NCI-H1694 (cell line): ENCODE measurements at regions not wholly inside any gene's neighbourhood (a gene's known extent, or its start where the extent isn't known, plus 50 kb on each side); places are given as distances from the start of the nearest gene placed in this dataset.

Experiments
- DNase-seq: peaks from one replicate; lab custom pipeline; 2025; lab: John Stamatoyannopoulos, UW

- DNase-seq, result no peak
Measured at GRCh38 chr5:135662061-135662481, 83.3 kb upstream of the CXCL14 start.

DNA sequence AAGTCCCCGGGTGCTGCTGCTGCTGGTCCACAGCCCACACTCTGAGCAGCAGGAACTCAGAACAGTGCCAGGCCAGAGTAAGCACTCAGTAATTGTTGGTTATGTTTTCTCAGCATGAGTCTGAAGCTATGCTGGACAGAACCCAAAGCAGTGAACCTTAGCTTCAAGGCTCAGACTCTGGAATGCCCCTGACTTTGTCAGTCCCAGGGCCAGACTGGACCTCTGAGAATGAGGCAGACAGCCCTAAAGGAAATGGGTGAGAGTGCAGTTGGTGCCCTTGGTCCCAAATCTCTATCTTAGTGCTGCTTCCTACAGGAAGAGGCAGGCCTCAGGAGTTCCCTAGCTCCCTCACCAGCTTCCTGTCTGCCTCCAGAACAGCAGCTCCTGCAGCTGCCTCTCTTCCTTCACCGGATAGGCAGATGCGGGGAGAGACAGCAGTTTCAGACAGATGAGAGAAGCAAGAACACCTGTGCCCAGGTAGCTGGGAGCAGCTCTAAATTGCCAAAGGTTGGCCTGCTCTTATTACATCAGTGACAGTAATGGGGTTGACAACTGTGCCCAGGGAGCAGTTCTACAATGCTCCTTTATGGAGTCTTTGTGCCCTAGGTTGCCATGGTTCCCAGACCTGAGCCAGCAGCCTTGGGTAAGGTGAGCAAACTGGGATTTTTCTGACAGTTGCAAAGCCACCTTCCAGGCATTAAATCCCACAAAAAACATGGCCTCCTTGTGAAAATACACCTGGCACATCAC lies 82.2 kb upstream of the CXCL14 start:
- no peak for DNase-seq

GRCh38 chr5:135657536-135658305 lies 78.9 kb upstream of the CXCL14 start:
- DNase-seq, result no peak

- no peak for DNase-seq
Measured at GRCh38 chr5:135655468-135655815, 76.7 kb upstream of the CXCL14 start.

- DNase-seq, result no peak
Measured at GRCh38 chr5:135654761-135655467, 76.1 kb upstream of the CXCL14 start.

GRCh38 chr5:135651156-135651555 lies 72.4 kb upstream of the CXCL14 start:
- no peak for DNase-seq

DNA sequence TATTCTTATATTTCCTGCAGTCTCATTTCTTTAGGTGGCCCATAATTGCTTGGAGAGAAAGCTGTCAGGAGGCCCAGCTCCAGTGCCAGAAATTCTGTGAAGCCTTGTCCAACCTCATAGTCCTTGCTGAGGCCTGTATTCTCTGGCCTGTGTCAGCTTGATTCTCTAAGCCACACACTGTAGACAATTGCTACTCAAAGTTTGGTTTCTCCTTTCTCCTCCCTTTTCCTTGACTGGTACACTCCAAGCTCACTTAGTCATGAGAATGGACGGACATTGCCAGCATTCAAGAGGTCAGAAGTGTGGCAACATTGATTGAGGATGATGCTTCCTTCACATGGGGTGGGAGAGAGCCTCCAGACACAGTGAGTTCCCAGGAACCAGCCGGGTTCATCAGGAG lies 71.3 kb upstream of the CXCL14 start:
- DNase-seq, result no peak

DNA sequence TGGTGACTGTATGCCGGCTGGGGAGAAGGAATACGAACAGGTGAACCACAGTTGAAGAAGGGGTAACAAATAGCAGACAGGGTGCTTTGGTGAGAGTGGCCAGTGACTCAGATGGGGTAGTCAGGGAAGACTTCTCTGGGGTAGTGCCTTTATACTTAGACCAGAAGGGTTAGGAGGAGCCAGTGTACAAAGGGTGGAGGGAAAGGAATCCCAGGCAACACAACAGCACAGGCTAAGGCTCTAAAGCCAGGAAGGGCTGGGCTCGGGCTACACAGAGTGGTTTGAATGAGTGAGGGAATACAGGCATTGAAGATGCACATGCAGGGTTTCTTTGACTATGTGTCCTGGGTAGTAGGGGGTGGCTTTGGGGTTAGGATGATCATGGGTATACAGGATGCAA lies 70.6 kb upstream of the CXCL14 start:
- DNase-seq, result no peak

GRCh38 chr5:135648116-135648515 lies 69.3 kb upstream of the CXCL14 start:
- DNase-seq, result no peak

GRCh38 chr5:135645336-135646180 lies 66.8 kb upstream of the CXCL14 start:
- no peak for DNase-seq

- no peak for DNase-seq
Measured at GRCh38 chr5:135644816-135645215, 66.0 kb upstream of the CXCL14 start.

- no peak for DNase-seq
Measured at GRCh38 chr5:135643881-135644766, 65.3 kb upstream of the CXCL14 start.

- no peak for DNase-seq
Measured at GRCh38 chr5:135642934-135643333, 64.1 kb upstream of the CXCL14 start.

DNA sequence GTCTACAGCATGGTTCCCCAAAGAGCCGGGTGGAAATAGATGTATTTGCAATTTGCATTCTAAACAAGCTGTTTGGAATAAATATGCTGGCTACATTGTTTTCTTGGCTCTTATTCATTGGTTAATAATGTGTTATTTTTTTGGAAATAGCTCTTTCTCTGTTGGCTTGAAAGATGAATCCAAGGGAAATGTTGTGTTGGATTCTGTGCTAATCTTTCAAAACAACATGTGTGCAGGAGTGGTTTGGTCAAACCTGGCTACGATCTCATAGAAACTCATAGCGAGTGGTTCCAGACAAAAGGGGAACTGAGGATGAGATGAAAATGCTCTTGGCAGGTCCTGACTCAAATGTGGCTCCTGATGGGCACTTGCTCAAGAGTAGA lies 63.7 kb upstream of the CXCL14 start:
- DNase-seq, result no peak

GRCh38 chr5:135641734-135642487 lies 63.1 kb upstream of the CXCL14 start:
- no peak for DNase-seq

DNA sequence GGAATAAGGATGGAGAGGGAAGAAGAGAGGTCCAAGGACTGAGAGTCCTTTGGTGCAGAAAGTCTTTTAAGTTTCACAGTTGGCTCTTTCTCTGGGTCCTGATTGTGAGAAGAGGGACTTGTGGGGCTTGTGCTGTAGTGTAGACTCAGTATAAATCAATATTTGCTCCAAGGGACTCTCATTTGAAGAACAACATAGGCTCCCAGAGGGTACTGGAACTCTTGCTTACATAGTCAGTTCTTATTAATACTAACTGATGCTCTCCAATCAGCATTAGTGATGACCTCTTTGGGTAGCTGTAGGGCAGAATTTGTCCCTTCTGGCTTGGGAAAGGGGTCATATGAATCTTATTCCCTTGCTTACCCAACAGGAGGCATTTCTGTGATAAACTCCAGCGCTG lies 62.5 kb upstream of the CXCL14 start:
- no peak for DNase-seq

DNA sequence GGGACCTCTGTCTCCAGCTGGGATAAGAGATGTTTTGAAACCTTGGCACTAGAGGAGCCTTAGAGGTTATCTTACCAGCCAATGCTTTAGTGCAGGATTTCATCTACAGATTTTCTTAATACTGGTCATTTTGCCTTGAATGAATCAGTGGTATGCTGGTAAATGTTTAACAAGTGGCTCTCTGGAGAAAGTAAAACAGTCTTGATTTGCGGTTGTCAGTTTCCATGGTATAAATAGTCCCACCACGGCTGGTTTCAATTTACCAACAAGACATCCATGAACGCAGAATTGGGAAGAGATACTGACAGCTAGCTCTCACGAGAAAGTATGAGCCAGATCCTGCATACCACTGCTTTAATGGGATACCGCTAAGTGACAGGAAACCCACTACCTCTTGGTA lies 56.7 kb upstream of the CXCL14 start:
- DNase-seq, result no peak

DNA sequence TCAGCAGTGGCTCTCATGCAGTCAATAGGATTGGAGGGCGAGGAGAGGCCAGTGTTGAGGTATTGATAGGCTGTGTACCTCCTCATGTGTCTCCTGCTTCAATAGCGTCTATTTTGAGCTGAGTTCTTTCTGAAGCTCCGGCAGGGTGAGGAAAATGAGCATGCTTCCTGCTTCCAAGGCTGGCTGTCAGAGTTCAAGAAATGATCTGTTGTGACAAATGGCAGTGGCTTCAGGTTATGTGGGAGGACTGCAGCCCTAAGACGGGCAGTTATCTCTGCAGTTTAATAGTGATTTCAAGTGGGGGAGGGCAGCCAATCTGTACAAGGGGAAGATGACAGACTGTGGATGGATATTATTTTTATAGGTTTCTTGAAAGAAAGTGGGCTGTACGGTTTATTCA lies 54.0 kb upstream of the CXCL14 start:
- DNase-seq, result no peak

- DNase-seq, result no peak
Measured at GRCh38 chr5:135631391-135631790, 52.6 kb upstream of the CXCL14 start.

DNA sequence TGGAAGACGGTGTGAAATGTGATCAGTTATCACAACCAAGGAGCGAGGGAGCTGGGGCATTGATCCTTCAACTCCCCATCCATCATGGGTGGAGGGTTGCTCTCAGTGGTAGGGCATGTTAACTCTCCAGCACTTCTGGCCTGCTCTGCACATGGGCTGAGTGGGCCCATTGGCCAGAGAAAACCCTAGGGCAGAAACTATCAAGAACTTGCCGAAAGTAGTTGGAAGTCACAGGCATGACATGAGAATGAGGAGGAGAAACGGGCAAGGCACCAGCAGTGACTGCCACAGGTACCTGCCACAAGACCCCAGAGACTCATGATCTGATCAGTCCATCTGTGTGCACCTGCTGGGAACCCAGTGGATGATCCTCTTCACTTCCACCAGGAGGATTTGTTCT lies 50.9 kb upstream of the CXCL14 start:
- no peak for DNase-seq
